NCI-H1105 (cell line): ENCODE measurements at regions not wholly inside any gene's neighbourhood (a gene's known extent, or its start where the extent isn't known, plus 50 kb on each side); places are given as distances from the start of the nearest gene placed in this dataset.
"Not testable (repeated sequence)": the region's sequence is repeated elsewhere in the genome, so short reads cannot be mapped to it uniquely, and the experiment has no call there.

Source experiments
- DNase-seq: peaks from one replicate; lab custom pipeline; 2025; lab: John Stamatoyannopoulos, UW

- DNase-seq, result not testable (repeated sequence)
Measured at GRCh38 chr7:90070238-90070637, 84.0 kb upstream of the STEAP1 start.

DNA sequence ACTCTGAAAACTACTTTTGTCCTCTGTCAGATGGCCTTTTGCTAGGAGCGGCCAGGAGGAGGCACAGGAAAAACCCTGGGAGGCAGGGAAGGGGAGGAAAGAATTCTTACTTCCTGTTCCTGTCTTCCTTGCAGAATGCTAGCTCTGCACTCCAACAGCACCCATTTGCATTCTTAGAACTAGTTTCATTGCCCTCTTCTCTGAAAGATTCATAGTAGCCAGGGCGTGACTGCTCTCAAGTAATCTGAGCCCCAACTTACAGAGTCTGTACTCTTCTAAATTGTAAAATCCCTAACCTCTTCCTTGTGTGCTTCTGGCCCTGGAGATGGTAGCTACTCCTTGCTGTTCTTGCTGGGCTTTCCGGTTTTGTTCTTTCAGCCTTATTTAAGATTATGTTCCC lies 75.3 kb upstream of the STEAP1 start:
- DNase-seq, result no peak

DNA sequence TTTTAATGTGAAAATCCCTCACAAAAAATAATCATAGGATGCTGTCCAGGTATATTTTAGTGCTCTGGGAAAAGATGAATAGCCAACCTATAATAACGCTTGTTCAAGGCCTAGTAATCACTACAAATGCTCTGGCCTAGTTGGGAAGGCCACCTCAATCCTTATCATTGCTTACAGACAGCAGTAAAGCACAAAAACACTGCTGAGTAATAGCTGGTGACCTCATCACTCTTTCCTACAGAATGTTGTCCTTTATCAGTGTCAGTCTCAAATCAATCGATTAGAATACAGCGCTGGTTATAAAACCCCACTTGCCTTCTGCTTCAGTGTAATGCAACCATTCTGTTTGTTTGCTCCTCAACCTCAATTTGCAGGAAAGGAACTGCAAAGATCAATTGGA lies 72.6 kb upstream of the STEAP1 start:
- no peak for DNase-seq

DNA sequence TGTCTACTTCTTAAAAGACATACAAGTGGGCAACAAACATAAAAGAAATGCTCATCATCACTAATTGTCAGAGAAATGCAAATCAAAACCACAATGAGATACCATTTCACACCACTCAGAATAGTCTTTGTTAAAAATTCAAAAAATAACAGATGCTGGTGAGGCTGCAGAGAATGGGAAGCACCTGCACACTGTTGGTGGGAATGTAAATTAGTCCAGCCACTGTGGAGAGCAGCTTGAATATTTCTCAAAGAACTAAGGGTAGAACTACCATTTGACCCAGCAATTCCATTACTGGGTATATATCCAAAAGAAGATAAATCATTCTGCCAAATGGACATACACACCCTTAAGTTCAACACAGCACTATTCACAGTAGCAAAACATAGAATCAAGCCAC lies 61.8 kb upstream of the STEAP1 start:
- DNase-seq, result no peak

- no peak for DNase-seq
Measured at GRCh38 chr7:90094030-90094429, 60.2 kb upstream of the STEAP1 start.
